KMS-11 (cell line): ENCODE measurements at regions not wholly inside any gene's neighbourhood (a gene's known extent, or its start where the extent isn't known, plus 50 kb on each side); places are given as distances from the start of the nearest gene placed in this dataset.

Source experiments
- H2AFZ ChIP-seq: fragments of 200-600 bp; sonication (generic); 2 replicates; pipeline ENCODE4 v1.6.1; 2016; ENCODE audit warnings: antibody characterized with exemption, mixed run types, low read depth
- H3K27ac ChIP-seq: fragments of 200-600 bp; sonication (generic); 2 replicates; pipeline ENCODE4 v1.6.1; 2016; ENCODE audit warnings: mild to moderate bottlenecking, mixed run types
- H3K27me3 ChIP-seq: fragments of 200-600 bp; sonication (generic); 2 replicates; pipeline ENCODE4 v1.6.1; 2017; ENCODE audit warnings: mild to moderate bottlenecking, low read depth, mixed run types, moderate library complexity; ENCODE audit not compliant: insufficient read depth
- H3K36me3 ChIP-seq: fragments of 200-600 bp; sonication (generic); 2 replicates; pipeline ENCODE4 v1.6.1; 2017; ENCODE audit warnings: mild to moderate bottlenecking, mixed run types; ENCODE audit not compliant: insufficient read depth
- H3K4me1 ChIP-seq: fragments of 200-600 bp; sonication (generic); 2 replicates; pipeline ENCODE4 v1.6.1; 2016; ENCODE audit warnings: mild to moderate bottlenecking, low read depth, mixed run types; ENCODE audit not compliant: poor library complexity, severe bottlenecking
- H3K4me2 ChIP-seq: fragments of 200-600 bp; sonication (generic); 2 replicates; pipeline ENCODE4 v1.7.0; 2016; ENCODE audit warnings: mild to moderate bottlenecking, mixed run types
- H3K4me3 ChIP-seq: fragments of 200-600 bp; sonication (generic); IDR thresholded peaks from 2 replicates; pipeline ENCODE4 v1.6.1; 2017; ENCODE audit warnings: low read depth, low read length, mixed read lengths; ENCODE audit not compliant: insufficient read depth
- H3K79me2 ChIP-seq: fragments of 200-600 bp; sonication (generic); 2 replicates; pipeline ENCODE4 v1.6.1; 2016; ENCODE audit warnings: low read depth, mixed run types; ENCODE audit not compliant: insufficient read depth
- H3K9ac ChIP-seq: fragments of 200-600 bp; sonication (generic); 2 replicates; pipeline ENCODE4 v1.6.1; 2016; ENCODE audit warnings: mild to moderate bottlenecking, mixed run types
- H4K20me1 ChIP-seq: fragments of 200-600 bp; sonication (generic); 2 replicates; pipeline ENCODE4 v1.6.1; 2016; ENCODE audit warnings: mild to moderate bottlenecking, mixed run types; ENCODE audit not compliant: insufficient read depth
- CTCF ChIP-seq: fragments of 200-600 bp; sonication (generic); conservative IDR thresholded peaks from 2 replicates; pipeline ENCODE4 v1.6.1; 2017; ENCODE audit warnings: low read depth, mild to moderate bottlenecking, antibody characterized with exemption, low read length, moderate library complexity, mixed read lengths

- Histone ChIP-seq H3K4me2 (no peak overlapping the region), H3K27ac (no peak overlapping the region), H4K20me1 (no peaks in the 10 kb centered on the region), H3K4me1 (no peaks in the 10 kb centered on the region), H3K9ac (no peak overlapping the region), H3K79me2 (no peaks in the 10 kb centered on the region), H3K27me3 (no peaks in the 10 kb centered on the region), H3K4me3 (no peak overlapping the region), H2AFZ (no peak overlapping the region), H3K36me3 (no peaks in the 10 kb centered on the region)
- no peak for TF ChIP-seq CTCF
Measured at GRCh38 chr3:95049841-95050240, 987.0 kb downstream of the NSUN3 start.

- no peak for TF ChIP-seq CTCF
- Histone ChIP-seq H3K4me3 (no peak overlapping the region), H4K20me1 (no peaks in the 10 kb centered on the region), H3K4me1 (no peaks in the 10 kb centered on the region), H3K79me2 (no peaks in the 10 kb centered on the region), H3K27ac (no peak overlapping the region), H3K27me3 (no peaks in the 10 kb centered on the region), H3K36me3 (no peaks in the 10 kb centered on the region), H3K9ac (no peak overlapping the region), H2AFZ (no peak overlapping the region), H3K4me2 (no peak overlapping the region)
Measured at GRCh38 chr3:95055288-95055687, 992.4 kb downstream of the NSUN3 start.

- no peak for TF ChIP-seq CTCF
- H2AFZ ChIP-seq: no peak overlapping the region
- H3K27ac ChIP-seq: no peak overlapping the region
- H3K27me3 ChIP-seq: no peaks in the 10 kb centered on the region
- H3K4me3 ChIP-seq: no peak overlapping the region
- no peaks in the 10 kb centered on the region for H3K4me1 ChIP-seq
- H4K20me1 ChIP-seq: no peaks in the 10 kb centered on the region
- no peaks in the 10 kb centered on the region for H3K36me3 ChIP-seq
- no peak overlapping the region for H3K4me2 ChIP-seq
- no peaks in the 10 kb centered on the region for H3K79me2 ChIP-seq
- no peak overlapping the region for H3K9ac ChIP-seq
Measured at GRCh38 chr3:95082191-95082590, 1019.3 kb downstream of the NSUN3 start.

- Histone ChIP-seq H3K79me2 (no peaks in the 10 kb centered on the region), H3K27ac (no peak overlapping the region), H3K4me2 (no peak overlapping the region), H3K4me3 (no peak overlapping the region), H3K4me1 (no peaks in the 10 kb centered on the region), H3K27me3 (no peaks in the 10 kb centered on the region), H2AFZ (no peak overlapping the region), H4K20me1 (no peaks in the 10 kb centered on the region), H3K36me3 (no peaks in the 10 kb centered on the region), H3K9ac (no peak overlapping the region)
- TF ChIP-seq CTCF: no peak
Measured at GRCh38 chr3:95084738-95085137, 1021.9 kb downstream of the NSUN3 start.

GRCh38 chr3:95088464-95088863, 1025.6 kb downstream of the NSUN3 start:
- no peak overlapping the region for H3K9ac ChIP-seq
- H3K36me3 ChIP-seq: no peaks in the 10 kb centered on the region
- no peaks in the 10 kb centered on the region for H3K79me2 ChIP-seq
- no peak overlapping the region for H3K4me3 ChIP-seq
- H4K20me1 ChIP-seq: no peaks in the 10 kb centered on the region
- H3K4me2 ChIP-seq: no peak overlapping the region
- TF ChIP-seq CTCF: no peak
- no peak overlapping the region for H2AFZ ChIP-seq
- H3K27me3 ChIP-seq: no peaks in the 10 kb centered on the region
- H3K27ac ChIP-seq: no peak overlapping the region
- H3K4me1 ChIP-seq: no peaks in the 10 kb centered on the region
